ENCODE measurements at regions not wholly inside any gene's neighbourhood (a gene's known extent, or its start where the extent isn't known, plus 50 kb on each side); places are given as distances from the start of the nearest gene placed in this dataset.

DNA sequence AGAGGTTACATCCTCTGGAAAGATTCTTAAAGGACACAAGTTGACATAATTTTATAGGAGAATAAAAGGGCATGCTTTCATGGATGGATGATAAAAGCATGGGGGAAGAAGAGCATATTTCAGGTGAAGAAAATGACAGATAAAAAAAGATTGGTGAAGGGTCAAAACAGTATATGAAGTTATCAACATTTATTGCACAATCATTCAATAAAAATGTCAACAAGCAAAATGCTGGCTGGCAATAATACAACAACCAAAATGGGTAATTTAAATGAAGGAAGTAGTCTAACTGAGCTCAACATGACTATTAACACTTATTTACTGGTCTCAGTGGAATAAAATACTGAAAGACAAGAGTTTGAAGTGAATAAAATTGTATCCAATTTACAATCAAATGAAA, 696.7 kb downstream of the SQOR start:
- no peak overlapping the region for H3K27ac Mint-ChIP-seq
- H3K4me1 Mint-ChIP-seq (ENCODE audit: low read depth), result no peaks in the 10 kb centered on the region
- H3K4me3 Mint-ChIP-seq (ENCODE audit: low read depth), result no peak overlapping the region
- DNase-seq (ENCODE audit: low spot score, unreplicated experiment), result no peak
- TF ChIP-seq, protein P1, sequence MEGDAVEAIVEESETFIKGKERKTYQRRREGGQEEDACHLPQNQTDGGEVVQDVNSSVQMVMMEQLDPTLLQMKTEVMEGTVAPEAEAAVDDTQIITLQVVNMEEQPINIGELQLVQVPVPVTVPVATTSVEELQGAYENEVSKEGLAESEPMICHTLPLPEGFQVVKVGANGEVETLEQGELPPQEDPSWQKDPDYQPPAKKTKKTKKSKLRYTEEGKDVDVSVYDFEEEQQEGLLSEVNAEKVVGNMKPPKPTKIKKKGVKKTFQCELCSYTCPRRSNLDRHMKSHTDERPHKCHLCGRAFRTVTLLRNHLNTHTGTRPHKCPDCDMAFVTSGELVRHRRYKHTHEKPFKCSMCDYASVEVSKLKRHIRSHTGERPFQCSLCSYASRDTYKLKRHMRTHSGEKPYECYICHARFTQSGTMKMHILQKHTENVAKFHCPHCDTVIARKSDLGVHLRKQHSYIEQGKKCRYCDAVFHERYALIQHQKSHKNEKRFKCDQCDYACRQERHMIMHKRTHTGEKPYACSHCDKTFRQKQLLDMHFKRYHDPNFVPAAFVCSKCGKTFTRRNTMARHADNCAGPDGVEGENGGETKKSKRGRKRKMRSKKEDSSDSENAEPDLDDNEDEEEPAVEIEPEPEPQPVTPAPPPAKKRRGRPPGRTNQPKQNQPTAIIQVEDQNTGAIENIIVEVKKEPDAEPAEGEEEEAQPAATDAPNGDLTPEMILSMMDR (IDR thresholded peaks at IDR 0.05; ENCODE audit: unreplicated experiment), result no peak
- H3K27me3 Mint-ChIP-seq, result no peaks in the 10 kb centered on the region
- peaks cover 4% of the 10 kb centered on the region for H3K9me3 Mint-ChIP-seq (ENCODE audit: low read depth)
- H3K36me3 Mint-ChIP-seq (ENCODE audit: insufficient read depth), result no peaks in the 10 kb centered on the region

DNA sequence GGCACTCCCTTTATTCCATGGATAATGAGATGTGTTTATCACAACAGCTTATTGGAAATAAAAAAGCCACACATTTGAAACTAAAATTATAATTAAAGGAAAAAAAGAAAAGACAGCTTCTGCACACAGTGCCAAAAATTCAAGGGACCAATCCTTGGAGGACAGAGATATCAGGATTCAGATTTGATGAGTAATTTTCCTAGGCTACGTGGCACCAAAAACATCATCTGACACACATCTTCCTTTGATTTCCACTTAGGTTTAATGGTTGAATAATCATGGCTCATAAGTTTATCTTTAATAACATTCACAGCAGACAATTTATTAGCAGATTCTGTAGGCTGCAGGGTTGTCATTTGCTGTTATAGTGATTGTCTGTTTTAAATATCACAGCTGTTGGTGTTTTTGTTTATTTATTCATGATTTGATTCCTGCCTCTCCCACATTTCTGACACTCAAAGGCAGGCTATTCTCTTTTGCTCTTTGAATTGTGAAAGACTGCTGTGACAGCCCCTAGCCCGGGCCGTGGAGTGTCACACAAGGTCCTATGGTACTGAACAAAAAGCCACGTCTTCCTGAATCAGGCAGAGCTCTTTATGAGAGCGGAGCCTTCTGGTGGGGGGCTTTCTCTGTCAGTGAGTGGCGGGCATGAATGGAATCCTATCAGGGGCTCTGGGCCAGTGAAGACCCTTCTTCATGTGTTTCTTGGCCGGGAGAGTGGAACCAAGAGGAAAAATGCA, 708.5 kb downstream of the SQOR start:
- no peak overlapping the region for H3K4me3 Mint-ChIP-seq (ENCODE audit: low read depth)
- no peaks in the 10 kb centered on the region for H3K36me3 Mint-ChIP-seq (ENCODE audit: insufficient read depth)
- no peaks in the 10 kb centered on the region for H3K9me3 Mint-ChIP-seq (ENCODE audit: low read depth)
- H3K27me3 Mint-ChIP-seq, result no peaks in the 10 kb centered on the region
- DNase-seq (ENCODE audit: low spot score, unreplicated experiment), result no peak
- TF ChIP-seq, protein P1 (IDR thresholded peaks at IDR 0.05; ENCODE audit: unreplicated experiment), result no peak
- H3K4me1 Mint-ChIP-seq (ENCODE audit: low read depth), result no peaks in the 10 kb centered on the region
- H3K27ac Mint-ChIP-seq, result no peak overlapping the region

DNA sequence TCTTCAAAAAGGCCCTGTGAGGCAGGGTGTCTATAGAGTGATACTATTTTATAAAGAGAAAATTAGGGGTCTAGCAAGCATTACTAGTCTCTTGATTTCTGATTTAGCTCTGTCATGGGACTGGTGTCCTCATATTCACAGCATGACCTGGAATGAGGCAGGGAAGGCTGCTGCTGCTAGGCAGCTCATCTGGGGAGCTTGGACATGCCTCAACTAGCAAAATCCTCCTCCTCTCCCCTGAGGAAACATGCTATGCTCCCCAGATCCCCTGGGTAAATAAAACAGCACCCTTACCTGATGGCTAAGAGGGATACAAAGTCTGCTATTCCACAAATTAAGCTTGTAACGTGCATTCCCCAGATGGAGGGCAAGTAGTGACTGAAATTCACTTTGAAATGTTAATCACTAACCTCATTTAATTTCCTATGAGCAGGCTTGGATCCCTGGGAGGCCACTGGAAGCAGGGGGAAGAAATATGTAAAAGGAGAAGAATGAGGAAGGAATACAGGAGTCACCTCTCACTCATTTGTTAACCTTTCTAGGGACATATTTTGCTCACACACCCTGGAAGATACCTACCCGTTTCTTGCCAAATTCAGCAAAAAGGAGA, 709.4 kb downstream of the SQOR start:
- Mint-ChIP-seq H3K4me1 (ENCODE audit: low read depth) (no peaks in the 10 kb centered on the region), H3K27ac (no peak overlapping the region), H3K9me3 (ENCODE audit: low read depth) (no peaks in the 10 kb centered on the region), H3K36me3 (ENCODE audit: insufficient read depth) (no peaks in the 10 kb centered on the region), H3K27me3 (no peaks in the 10 kb centered on the region), H3K4me3 (ENCODE audit: low read depth) (no peak overlapping the region)
- TF ChIP-seq, protein P1 (IDR thresholded peaks at IDR 0.05; ENCODE audit: unreplicated experiment), result no peak
- no peak for DNase-seq (ENCODE audit: low spot score, unreplicated experiment)

DNA sequence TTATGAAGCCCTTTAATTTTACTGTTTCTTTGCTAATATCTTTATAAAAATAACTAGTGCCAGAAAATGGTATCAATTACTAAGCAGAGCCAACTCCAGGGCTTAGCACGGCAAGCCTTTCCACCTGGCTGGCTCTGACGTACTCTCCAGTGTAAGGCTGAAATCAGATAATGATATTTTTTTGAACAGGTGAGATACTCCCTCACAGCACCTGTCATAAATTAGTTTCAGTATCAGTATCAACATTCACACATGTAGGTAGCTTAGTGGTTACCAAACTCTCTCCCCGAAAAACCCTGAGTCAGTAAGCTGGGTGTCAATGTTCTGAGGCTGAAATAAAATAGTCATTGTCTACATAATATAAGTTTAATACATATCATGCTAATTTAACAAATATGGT, 710.1 kb downstream of the SQOR start:
- Mint-ChIP-seq H3K9me3 (ENCODE audit: low read depth) (no peaks in the 10 kb centered on the region), H3K27ac (no peak overlapping the region), H3K4me1 (ENCODE audit: low read depth) (no peaks in the 10 kb centered on the region), H3K27me3 (no peaks in the 10 kb centered on the region), H3K4me3 (ENCODE audit: low read depth) (no peak overlapping the region), H3K36me3 (ENCODE audit: insufficient read depth) (no peaks in the 10 kb centered on the region)
- TF ChIP-seq, protein P1 (IDR thresholded peaks at IDR 0.05; ENCODE audit: unreplicated experiment), result no peak
- no peak for DNase-seq (ENCODE audit: low spot score, unreplicated experiment)

DNA sequence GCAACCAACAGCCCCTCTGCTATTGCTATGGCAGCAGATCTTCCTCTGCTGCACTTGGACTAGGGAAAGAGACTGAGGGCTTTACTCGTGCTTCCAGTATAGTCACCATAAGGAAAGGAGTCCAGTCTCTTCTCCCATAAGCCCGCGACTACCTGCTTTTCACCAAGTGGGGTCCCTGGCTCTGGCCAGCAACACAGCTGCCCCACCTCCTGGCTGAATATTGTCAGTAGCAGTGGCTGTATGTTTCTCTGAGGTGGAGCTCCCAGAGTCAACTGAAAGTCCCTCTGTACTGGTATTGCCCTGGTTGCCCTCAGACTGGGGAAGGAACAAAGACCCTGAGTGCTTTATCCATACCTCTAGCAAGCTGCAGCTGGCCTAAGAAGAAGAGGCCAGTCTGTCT, 719.6 kb downstream of the SQOR start:
- Mint-ChIP-seq H3K36me3 (ENCODE audit: insufficient read depth) (peaks cover 1% of the 10 kb centered on the region), H3K27me3 (no peaks in the 10 kb centered on the region), H3K27ac (no peak overlapping the region), H3K4me3 (ENCODE audit: low read depth) (no peak overlapping the region), H3K9me3 (ENCODE audit: low read depth) (peaks cover 17% of the 10 kb centered on the region), H3K4me1 (ENCODE audit: low read depth) (no peaks in the 10 kb centered on the region)
- TF ChIP-seq, protein P1 (IDR thresholded peaks at IDR 0.05; ENCODE audit: unreplicated experiment), result no peak
- no peak for DNase-seq (ENCODE audit: low spot score, unreplicated experiment)

Measured in progenitor cell of endocrine pancreas (in vitro differentiated cells).